Spleen (tissue), 11 donors: ENCODE measurements at regions not wholly inside any gene's neighbourhood (a gene's known extent, or its start where the extent isn't known, plus 50 kb on each side); places are given as distances from the start of the nearest gene placed in this dataset.

Experiments used
- DNase-seq: peaks from one replicate; pipeline ENCODE4 v3.0.0-alpha.2; 2020
- H3K27ac ChIP-seq, 8 donors: fragments of 200-600 bp; sonication (generic) in 7 of 8; 1 replicate in 4 of 8; 2 replicates in 4 of 8; pipeline versions ENCODE4 v1.5.0 to v1.8.0; 2016 to 2021; ENCODE audit warnings: inconsistent platforms in 4 of 8, mild to moderate bottlenecking in 4 of 8, moderate library complexity in 1 of 8
- H3K27me3 ChIP-seq, 7 donors: fragments of 200-600 bp; sonication (generic) in 6 of 7; replicated peaks in 1 of 7; 1 replicate in 4 of 7; 2 replicates in 3 of 7; pipeline versions ENCODE4 v1.5.0 to v1.8.0; 2016 to 2021; ENCODE audit warnings: inconsistent platforms in 3 of 7, mild to moderate bottlenecking in 1 of 7
- H3K36me3 ChIP-seq, 6 donors: fragments of 200-600 bp; sonication (generic) in 5 of 6; 1 replicate in 4 of 6; 2 replicates in 2 of 6; pipeline versions ENCODE4 v1.5.0 to v1.8.0; 2016 to 2021; ENCODE audit warnings: inconsistent platforms in 2 of 6
- H3K4me1 ChIP-seq, 6 donors: fragments of 200-600 bp; sonication (generic) in 5 of 6; 1 replicate in 3 of 6; 2 replicates in 3 of 6; pipeline versions ENCODE4 v1.5.0 to v1.8.0; 2016 to 2021; ENCODE audit warnings: inconsistent platforms in 3 of 6
- H3K4me3 ChIP-seq, 8 donors: fragments of 200-600 bp; sonication (generic) in 7 of 8; 1 replicate in 4 of 8; 2 replicates in 4 of 8; pipeline versions ENCODE4 v1.5.0 to v1.8.0; 2016 to 2021; ENCODE audit warnings: inconsistent platforms in 4 of 8, mild to moderate bottlenecking in 4 of 8, moderate library complexity in 2 of 8
- H3K9me3 ChIP-seq, 8 donors: fragments of 200-600 bp; sonication (generic) in 7 of 8; 1 replicate in 4 of 8; 2 replicates in 4 of 8; pipeline versions ENCODE4 v1.5.0 to v1.8.0; 2016 to 2021; ENCODE audit warnings: inconsistent platforms in 4 of 8
- POLR2A ChIP-seq, 3 donors: fragments of 450-650 bp; IDR thresholded peaks; one replicate each; pipeline ENCODE4 v1.5.1; 2017; ENCODE audit warnings: antibody characterized with exemption in 3 of 3, mild to moderate bottlenecking in 1 of 3
- POLR2AphosphoS5 ChIP-seq, 3 donors: sonication (generic); formaldehyde crosslinking; IDR thresholded peaks; one replicate each; pipeline ENCODE4 v1.5.1; 2017; ENCODE audit warnings: antibody characterized with exemption in 3 of 3
- WGBS, 5 donors: extraction: QIAGEN DNeasy Blood & Tissue Kit in 3 of 5; methylation state at CpG; one replicate each; pipeline versions ENCODE4 v1.1.5 to v1.1.7; 2013 to 2018; 5-methylcytosine and 5-hydroxymethylcytosine counted together
- intact Hi-C: fragments of 100-400 bp; cut with DNase I; formaldehyde crosslinking; loops from one replicate; pipeline ENCODE4 v1.15.0; 2023; ENCODE audit warnings: low total_unique reads
- TF ChIP-seq, protein P1 (sequence below), 11 experiments: fragments of 200-600 bp in 7 of 11; fragments of 450-650 bp in 4 of 11; sonication (generic) in 4 of 11; IDR thresholded peaks in 8 of 11; conservative IDR thresholded peaks in 3 of 11; 1 replicate in 7 of 11; 2 replicates in 4 of 11; pipeline versions ENCODE4 v1.4.0 to v1.8.0; 2016 to 2021; ENCODE audit warnings: antibody characterized with exemption in 11 of 11, inconsistent platforms in 4 of 11, mild to moderate bottlenecking in 1 of 11
- donor health status: healthy with polysubstance abuse.
- donor health status: DM: no; HTN: no; CAD: no; lungs with moderate emphysema.
- donor health status: DM: no; HTN: no; CAD: no.
- donor health status: Bipolar disorder and iron deficiency.
- donor health status: healthy.
- donor health status: DM: no; HTN: no; CAD: no.
- donor health status: DM: yes; HTN: yes; CAD: no.

DNA sequence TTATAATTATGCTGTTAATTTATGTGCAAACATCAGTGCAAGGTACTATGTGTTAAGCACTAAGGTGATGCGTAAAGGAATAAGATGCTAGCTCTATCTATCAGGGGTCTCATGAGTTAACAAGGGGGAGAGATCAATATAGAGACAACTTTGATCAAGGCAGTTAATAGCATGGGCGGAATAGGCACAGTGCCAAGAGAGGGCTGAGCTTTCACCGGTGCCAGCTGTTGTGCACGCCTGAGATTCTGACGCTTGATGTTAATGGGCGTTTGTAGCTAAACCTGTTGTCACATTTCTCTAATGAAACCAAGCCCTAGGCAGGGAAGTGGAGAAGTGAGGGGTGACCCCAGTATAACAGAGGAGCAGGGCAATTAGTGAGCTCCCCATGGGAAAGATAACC is 86.0 kb upstream of the NMU start:
- no peaks in the 10 kb centered on the region for H3K9me3 ChIP-seq
- DNase-seq, result no peak
- no peak overlapping the region for H3K4me3 ChIP-seq
- H3K27ac ChIP-seq, result no peak overlapping the region
- no peaks in the 10 kb centered on the region for H3K27me3 ChIP-seq
- H3K36me3 ChIP-seq, result no peaks in the 10 kb centered on the region
- intact Hi-C loops, result no loop called here
- TF ChIP-seq POLR2AphosphoS5 (IDR thresholded peaks at IDR 0.05), result no peak
- no peaks in the 10 kb centered on the region for H3K4me1 ChIP-seq
- WGBS, 5 donors, result 78 to 88% (median 82%) methylated on average over 6 of the region's 6 CpGs

DNA sequence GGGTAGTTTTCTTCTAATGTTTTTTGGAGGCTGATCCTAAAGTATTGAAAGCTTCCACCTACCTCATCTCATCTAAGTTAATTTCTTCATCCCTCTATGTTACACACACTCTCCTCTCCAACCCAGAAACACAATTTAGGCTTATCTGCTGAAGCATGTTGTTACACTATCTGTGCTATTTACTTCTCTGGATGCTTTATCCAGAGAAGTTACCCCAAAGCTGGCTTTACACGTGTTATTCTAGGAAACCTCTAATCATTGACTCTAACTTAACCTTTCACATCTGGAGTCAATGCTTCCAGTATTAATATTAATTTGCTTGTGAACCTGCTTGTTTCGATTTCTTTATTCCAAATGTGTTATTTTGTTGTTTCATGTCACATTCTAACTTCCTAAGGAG is 87.3 kb upstream of the NMU start:
- no peak for DNase-seq
- Histone ChIP-seq H3K36me3 (no peaks in the 10 kb centered on the region), H3K27ac (no peak overlapping the region), H3K9me3 (no peaks in the 10 kb centered on the region), H3K4me3 (no peak overlapping the region), H3K4me1 (no peaks in the 10 kb centered on the region), H3K27me3 (no peaks in the 10 kb centered on the region)
- WGBS, 5 donors, result 52 to 67% (median 63%) methylated on average over 2 of the region's 2 CpGs
- TF ChIP-seq, protein P1, sequence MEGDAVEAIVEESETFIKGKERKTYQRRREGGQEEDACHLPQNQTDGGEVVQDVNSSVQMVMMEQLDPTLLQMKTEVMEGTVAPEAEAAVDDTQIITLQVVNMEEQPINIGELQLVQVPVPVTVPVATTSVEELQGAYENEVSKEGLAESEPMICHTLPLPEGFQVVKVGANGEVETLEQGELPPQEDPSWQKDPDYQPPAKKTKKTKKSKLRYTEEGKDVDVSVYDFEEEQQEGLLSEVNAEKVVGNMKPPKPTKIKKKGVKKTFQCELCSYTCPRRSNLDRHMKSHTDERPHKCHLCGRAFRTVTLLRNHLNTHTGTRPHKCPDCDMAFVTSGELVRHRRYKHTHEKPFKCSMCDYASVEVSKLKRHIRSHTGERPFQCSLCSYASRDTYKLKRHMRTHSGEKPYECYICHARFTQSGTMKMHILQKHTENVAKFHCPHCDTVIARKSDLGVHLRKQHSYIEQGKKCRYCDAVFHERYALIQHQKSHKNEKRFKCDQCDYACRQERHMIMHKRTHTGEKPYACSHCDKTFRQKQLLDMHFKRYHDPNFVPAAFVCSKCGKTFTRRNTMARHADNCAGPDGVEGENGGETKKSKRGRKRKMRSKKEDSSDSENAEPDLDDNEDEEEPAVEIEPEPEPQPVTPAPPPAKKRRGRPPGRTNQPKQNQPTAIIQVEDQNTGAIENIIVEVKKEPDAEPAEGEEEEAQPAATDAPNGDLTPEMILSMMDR (IDR thresholded peaks at IDR 0.05 in 8 of 11, conservative IDR thresholded peaks at IDR 0.05 in 3 of 11), result no peak
- TF ChIP-seq POLR2AphosphoS5 (IDR thresholded peaks at IDR 0.05) (no peak), POLR2A (IDR thresholded peaks at IDR 0.05) (no peak)
- intact Hi-C loops, result no loop called here

DNA sequence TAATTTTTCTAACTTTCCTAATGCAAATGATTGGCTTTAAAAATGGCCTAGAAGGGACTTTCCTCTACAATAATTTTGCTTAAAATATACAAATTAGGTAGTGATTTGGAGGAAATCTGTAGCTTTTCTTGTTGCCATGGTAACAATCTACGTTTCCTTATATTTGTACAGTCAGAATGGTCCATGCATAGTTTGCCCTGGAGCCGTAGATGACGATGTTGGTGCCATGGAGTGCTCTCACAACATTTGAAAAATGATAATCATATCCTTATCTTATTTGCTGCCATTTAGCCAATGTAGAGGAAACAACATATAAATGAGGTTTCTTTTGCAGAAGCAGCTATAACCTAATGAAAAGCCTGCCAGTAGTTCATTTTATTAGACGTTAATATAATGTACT is 89.0 kb upstream of the NMU start:
- H3K27ac ChIP-seq, result no peak overlapping the region
- 71 to 88% (median 74%) methylated on average over 4 of the region's 4 CpGs for WGBS, 5 donors
- no peak for TF ChIP-seq POLR2AphosphoS5 (IDR thresholded peaks at IDR 0.05)
- TF ChIP-seq, protein P1 (IDR thresholded peaks at IDR 0.05 in 8 of 11, conservative IDR thresholded peaks at IDR 0.05 in 3 of 11), result no peak
- no peak for TF ChIP-seq POLR2A (IDR thresholded peaks at IDR 0.05)

DNA sequence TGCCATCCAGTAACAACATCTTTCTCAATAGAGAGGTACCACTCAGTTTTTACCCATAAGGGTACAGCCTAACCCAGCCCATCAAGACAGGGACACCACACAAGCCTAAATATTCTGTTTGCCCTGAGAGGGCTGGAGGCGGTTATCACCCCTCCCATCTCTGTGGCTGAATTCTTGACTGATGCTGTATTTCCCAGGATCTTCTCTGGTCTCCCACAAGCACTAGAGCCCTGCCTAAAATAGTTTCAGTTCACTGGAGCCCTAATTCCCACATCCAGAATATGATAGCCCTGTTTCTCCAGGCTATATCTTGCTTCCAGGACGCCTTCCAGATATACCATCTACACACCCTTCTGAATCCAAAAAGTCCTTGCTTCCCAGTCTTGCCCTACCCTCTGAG is 91.6 kb upstream of the NMU start:
- Histone ChIP-seq H3K4me1 (no peaks in the 10 kb centered on the region), H3K4me3 (no peak overlapping the region), H3K27ac (no peak overlapping the region), H3K36me3 (no peaks in the 10 kb centered on the region), H3K9me3 (no peaks in the 10 kb centered on the region), H3K27me3 (peaks cover 0 to 13% (median 0%) of the 10 kb centered on the region in 7 donors)
- no peak for DNase-seq
- 85 to 94% (median 92%) methylated on average over 2 of the region's 2 CpGs for WGBS, 5 donors
- no peak for TF ChIP-seq POLR2A (IDR thresholded peaks at IDR 0.05)
- TF ChIP-seq POLR2AphosphoS5 (IDR thresholded peaks at IDR 0.05), result no peak
- TF ChIP-seq, protein P1 (IDR thresholded peaks at IDR 0.05 in 8 of 11, conservative IDR thresholded peaks at IDR 0.05 in 3 of 11), result no peak
- intact Hi-C loops, result no loop called here

More for the DNA sequence above, 89.0 kb upstream of the NMU start:
- no peaks in the 10 kb centered on the region for H3K9me3 ChIP-seq
- intact Hi-C loops, result no loop called here
- H3K4me3 ChIP-seq, result no peak overlapping the region
- H3K27me3 ChIP-seq, result peaks cover 0 to 4% (median 0%) of the 10 kb centered on the region in 7 donors
- DNase-seq, result no peak
- H3K4me1 ChIP-seq, result no peaks in the 10 kb centered on the region
- H3K36me3 ChIP-seq, result no peaks in the 10 kb centered on the region
